Right renal cortex interstitium (tissue), 3 donors: ENCODE measurements at regions not wholly inside any gene's neighbourhood (a gene's known extent, or its start where the extent isn't known, plus 50 kb on each side); places are given as distances from the start of the nearest gene placed in this dataset.
"Not testable (repeated sequence)": the region's sequence is repeated elsewhere in the genome, so short reads cannot be mapped to it uniquely, and the experiment has no call there.

Experiments used
- DNase-seq, 3 donors: peaks; one replicate each; pipeline ENCODE4 v3.0.0-alpha.2; 2013; ENCODE audit warnings: low read depth in 3 of 3, low spot score in 2 of 3

GRCh38 chr12:112705037-112705632, 86.4 kb upstream of the RPH3A start:
- no peak for DNase-seq

GRCh38 chr12:112710414-112710813, 81.1 kb upstream of the RPH3A start:
- DNase-seq: no peak

GRCh38 chr12:112711026-112711425, 80.5 kb upstream of the RPH3A start:
- DNase-seq: no peak

GRCh38 chr12:112711507-112711906, 80.0 kb upstream of the RPH3A start:
- DNase-seq: no peak

GRCh38 chr12:112712751-112713150, 78.8 kb upstream of the RPH3A start:
- DNase-seq: not testable (repeated sequence)

GRCh38 chr12:112713471-112713870, 78.1 kb upstream of the RPH3A start:
- no peak for DNase-seq

- DNase-seq: no peak
Observed at GRCh38 chr12:112714166-112714710, 77.3 kb upstream of the RPH3A start.

GRCh38 chr12:112716099-112717093, 75.2 kb upstream of the RPH3A start:
- DNase-seq: no peak

GRCh38 chr12:112728864-112729263, 62.7 kb upstream of the RPH3A start:
- no peak for DNase-seq

- DNase-seq: no peak
Observed at GRCh38 chr12:112734859-112735695, 56.5 kb upstream of the RPH3A start.

- DNase-seq: no peak
Observed at GRCh38 chr12:112738531-112738930, 53.0 kb upstream of the RPH3A start.

GRCh38 chr12:112740387-112740934, 51.1 kb upstream of the RPH3A start:
- DNase-seq: no peak

- no peak for DNase-seq
Observed at GRCh38 chr12:112741106-112741505, 50.4 kb upstream of the RPH3A start.
